Epithelial cell of esophagus (primary cell): ENCODE measurements at regions not wholly inside any gene's neighbourhood (a gene's known extent, or its start where the extent isn't known, plus 50 kb on each side); places are given as distances from the start of the nearest gene placed in this dataset.

ENCODE experiments used
- DNase-seq: peaks from one replicate; pipeline ENCODE4 v3.0.0; 2010; ENCODE audit warnings: low read depth
- H3K4me3 ChIP-seq: 2 replicates; pipeline ENCODE4 v1.5.1; 2011; ENCODE audit warnings: mild to moderate bottlenecking, low read length, control low read depth
- CTCF ChIP-seq: IDR thresholded peaks from 2 replicates; pipeline ENCODE4 v1.5.1; 2011; ENCODE audit warnings: low read depth, mild to moderate bottlenecking, low read length, control low read depth, inconsistent platforms; ENCODE audit not compliant: insufficient read depth; ENCODE audit errors: missing control alignments

GRCh38 chr4:155564880-155565279 lies 101.8 kb upstream of the GUCY1A1 start:
- TF ChIP-seq CTCF = no peak
- H3K4me3 ChIP-seq = no peak overlapping the region
- no peak for DNase-seq

- TF ChIP-seq CTCF = no peak
Measured at GRCh38 chr4:155564086-155564485, 102.6 kb upstream of the GUCY1A1 start.

DNA sequence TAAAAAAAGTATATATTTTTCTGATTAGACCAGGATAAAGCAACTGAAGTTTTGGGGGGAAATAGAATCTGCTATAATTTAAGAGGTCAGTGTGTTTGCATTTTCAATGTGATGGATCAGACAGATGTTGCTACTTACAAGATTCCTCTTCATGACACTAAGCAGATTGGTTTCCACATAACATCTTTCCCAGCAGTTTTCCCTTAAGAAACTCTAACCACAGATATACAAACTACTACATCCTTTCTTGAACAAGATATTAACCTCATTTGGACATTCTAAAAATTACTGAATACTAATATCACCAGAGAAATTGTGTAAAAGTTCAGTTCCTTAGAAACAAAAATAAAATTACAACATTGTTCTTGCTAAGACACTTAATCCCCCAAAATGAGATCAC lies 106.7 kb upstream of the GUCY1A1 start:
- no peak for TF ChIP-seq CTCF
- DNase-seq = no peak
- no peak overlapping the region for H3K4me3 ChIP-seq

More at GRCh38 chr4:155564086-155564485, 102.6 kb upstream of the GUCY1A1 start:
- peak; percentile 24 for DNase-seq
- no peak overlapping the region for H3K4me3 ChIP-seq

DNA sequence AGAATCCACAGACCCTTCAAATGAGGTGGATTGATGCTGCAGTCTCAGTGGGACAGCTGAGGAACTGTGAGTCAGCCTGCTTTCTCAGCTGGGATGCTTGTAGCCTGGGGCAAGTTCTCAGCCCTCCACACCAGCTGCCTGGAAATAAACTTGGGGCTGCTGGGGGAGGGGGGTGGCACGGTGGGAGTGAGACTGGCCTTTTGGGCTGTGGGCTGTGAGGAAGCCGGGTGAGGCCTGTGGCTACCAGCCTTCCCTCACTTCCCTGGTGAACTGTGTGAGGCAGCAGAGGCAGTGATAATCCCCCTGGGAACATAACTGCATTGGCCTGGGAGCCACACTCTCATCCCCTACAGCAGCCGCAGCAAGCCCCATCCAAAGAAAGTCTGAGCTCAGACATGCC lies 114.5 kb upstream of the GUCY1A1 start:
- no peak for TF ChIP-seq CTCF
- DNase-seq = peak; percentile 55
- H3K4me3 ChIP-seq = no peak overlapping the region

DNA sequence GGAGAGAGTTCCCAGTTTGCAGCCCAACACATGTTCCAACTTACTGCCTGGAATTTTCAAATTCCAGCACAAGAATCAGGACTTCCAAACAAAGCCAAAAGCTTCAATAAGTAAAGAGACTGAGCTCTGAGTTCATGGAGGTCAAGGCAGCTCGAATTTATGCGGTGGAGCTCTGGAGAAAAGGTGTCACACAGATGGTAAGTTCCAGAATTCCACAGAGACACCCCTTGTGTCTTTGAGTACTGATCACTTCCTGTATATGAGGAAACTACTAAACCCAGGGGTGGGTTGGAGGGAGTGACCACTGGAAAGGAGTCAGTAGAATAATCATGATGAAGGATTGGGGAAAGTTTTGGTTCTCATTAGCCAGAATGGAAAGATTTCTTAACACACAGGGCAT lies 118.5 kb upstream of the GUCY1A1 start:
- TF ChIP-seq CTCF = no peak
- DNase-seq = no peak
- H3K4me3 ChIP-seq = no peak overlapping the region

- TF ChIP-seq CTCF = no peak
- no peak overlapping the region for H3K4me3 ChIP-seq
- peak; percentile 50 for DNase-seq
Measured at GRCh38 chr4:155546451-155546850, 120.2 kb upstream of the GUCY1A1 start.

DNA sequence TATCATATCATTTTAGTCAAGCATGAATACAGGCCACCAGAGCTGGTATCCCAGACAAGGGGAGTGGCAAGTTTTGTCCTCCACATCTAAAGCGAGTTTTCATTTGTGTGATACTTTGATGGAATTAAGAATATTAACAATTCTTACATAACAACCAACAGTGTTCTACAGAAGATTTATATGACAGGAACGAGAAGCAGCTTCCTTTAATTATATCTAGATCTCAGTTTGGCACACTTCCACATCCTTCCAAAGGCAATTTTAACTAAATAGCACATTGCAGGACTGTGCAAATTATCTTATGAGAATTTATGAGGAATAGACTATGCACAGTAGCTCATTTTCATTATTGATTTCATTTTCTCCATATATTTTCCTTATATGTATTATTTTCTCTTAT lies 121.2 kb upstream of the GUCY1A1 start:
- no peak for DNase-seq
- H3K4me3 ChIP-seq = no peak overlapping the region
- no peak for TF ChIP-seq CTCF
